Calu3 (cell line): ENCODE measurements at regions not wholly inside any gene's neighbourhood (a gene's known extent, or its start where the extent isn't known, plus 50 kb on each side); places are given as distances from the start of the nearest gene placed in this dataset.

Experiments used
- BruUV-seq: library from RNA; stranded (reverse); fragments of 400-500 nt; replicated peaks from 2 replicates; lab custom pipeline; 2021; lab: Mats Ljungman, UMichigan
- CTCF ChIA-PET: fragments of 300-600 bp; sonication (Branson Sonifier 250); formaldehyde crosslinking; loops from one replicate; lab custom pipeline; 2022; ENCODE audit warnings: antibody characterized with exemption; lab: Charles Lee
- DNase-seq: peaks from one replicate; pipeline ENCODE4 v3.0.0; 2022
- H3K27ac Mint-ChIP-seq: one replicate; pipeline ENCODE4 v1.8.0; 2022; ENCODE audit warnings: mixed read lengths; ENCODE audit not compliant: unreplicated experiment
- H3K27me3 Mint-ChIP-seq: one replicate; pipeline ENCODE4 v1.8.0; 2022; ENCODE audit warnings: mixed read lengths; ENCODE audit not compliant: unreplicated experiment
- H3K36me3 Mint-ChIP-seq: one replicate; pipeline ENCODE4 v1.8.0; 2022; ENCODE audit warnings: mild to moderate bottlenecking, moderate library complexity, mixed read lengths; ENCODE audit not compliant: insufficient read depth, unreplicated experiment
- H3K4me1 Mint-ChIP-seq: one replicate; pipeline ENCODE4 v1.8.0; 2022; ENCODE audit warnings: mild to moderate bottlenecking, low read depth, mixed read lengths; ENCODE audit not compliant: unreplicated experiment
- H3K4me3 Mint-ChIP-seq: one replicate; pipeline ENCODE4 v1.8.0; 2022; ENCODE audit warnings: mild to moderate bottlenecking, low read depth, moderate library complexity, mixed read lengths; ENCODE audit not compliant: unreplicated experiment
- H3K9me3 Mint-ChIP-seq: one replicate; pipeline ENCODE4 v1.8.0; 2022; ENCODE audit warnings: low read depth, mixed read lengths; ENCODE audit not compliant: unreplicated experiment
- intact Hi-C: fragments of 100-400 bp; cut with micrococcal nuclease; formaldehyde crosslinking; loops from one replicate; pipeline ENCODE4 v1.10.0; 2022; ENCODE audit not compliant: unreplicated experiment
- TF ChIP-seq, protein P1 (sequence below): fragments of 200-600 bp; IDR thresholded peaks from one replicate; pipeline ENCODE4 v1.8.0; 2022; ENCODE audit warnings: antibody characterized with exemption; ENCODE audit not compliant: unreplicated experiment

- Mint-ChIP-seq H3K27ac (no peak overlapping the region), H3K9me3 (peaks cover 4% of the 10 kb centered on the region), H3K27me3 (no peaks in the 10 kb centered on the region), H3K4me3 (no peak overlapping the region), H3K36me3 (peaks cover 5% of the 10 kb centered on the region), H3K4me1 (peaks cover 7% of the 10 kb centered on the region)
- CTCF ChIA-PET: no interaction called here
- TF ChIP-seq, protein P1, sequence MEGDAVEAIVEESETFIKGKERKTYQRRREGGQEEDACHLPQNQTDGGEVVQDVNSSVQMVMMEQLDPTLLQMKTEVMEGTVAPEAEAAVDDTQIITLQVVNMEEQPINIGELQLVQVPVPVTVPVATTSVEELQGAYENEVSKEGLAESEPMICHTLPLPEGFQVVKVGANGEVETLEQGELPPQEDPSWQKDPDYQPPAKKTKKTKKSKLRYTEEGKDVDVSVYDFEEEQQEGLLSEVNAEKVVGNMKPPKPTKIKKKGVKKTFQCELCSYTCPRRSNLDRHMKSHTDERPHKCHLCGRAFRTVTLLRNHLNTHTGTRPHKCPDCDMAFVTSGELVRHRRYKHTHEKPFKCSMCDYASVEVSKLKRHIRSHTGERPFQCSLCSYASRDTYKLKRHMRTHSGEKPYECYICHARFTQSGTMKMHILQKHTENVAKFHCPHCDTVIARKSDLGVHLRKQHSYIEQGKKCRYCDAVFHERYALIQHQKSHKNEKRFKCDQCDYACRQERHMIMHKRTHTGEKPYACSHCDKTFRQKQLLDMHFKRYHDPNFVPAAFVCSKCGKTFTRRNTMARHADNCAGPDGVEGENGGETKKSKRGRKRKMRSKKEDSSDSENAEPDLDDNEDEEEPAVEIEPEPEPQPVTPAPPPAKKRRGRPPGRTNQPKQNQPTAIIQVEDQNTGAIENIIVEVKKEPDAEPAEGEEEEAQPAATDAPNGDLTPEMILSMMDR: no peak
- no peak for DNase-seq
- intact Hi-C loops: no loop called here
- BruUV-seq: no TSS peak
Observed at GRCh38 chr5:173772384-173773059, 115.6 kb upstream of the CPEB4 start.

- intact Hi-C loops: no loop called here
- DNase-seq: no peak
- no peak overlapping the region for H3K4me3 Mint-ChIP-seq
- H3K27me3 Mint-ChIP-seq: no peaks in the 10 kb centered on the region
- H3K27ac Mint-ChIP-seq: no peak overlapping the region
- CTCF ChIA-PET: interaction anchor here (1.0 kb wide), 1 partner anchor 50 kb away, joined by 3 read pairs; no protein-coding TSS in a partner anchor
- no TSS peak for BruUV-seq
- H3K9me3 Mint-ChIP-seq: peaks cover 4% of the 10 kb centered on the region
- TF ChIP-seq, protein P1: no peak
- H3K36me3 Mint-ChIP-seq: peaks cover 2% of the 10 kb centered on the region
- H3K4me1 Mint-ChIP-seq: peaks cover 7% of the 10 kb centered on the region
Observed at GRCh38 chr5:173774271-173774761, 113.8 kb upstream of the CPEB4 start.

- BruUV-seq: no TSS peak
- CTCF ChIA-PET: interaction anchor here (1.0 kb wide), 1 partner anchor 48 kb away, joined by 3 read pairs; no protein-coding TSS in a partner anchor
Observed at GRCh38 chr5:173775261-173776197, 112.6 kb upstream of the CPEB4 start.

DNA sequence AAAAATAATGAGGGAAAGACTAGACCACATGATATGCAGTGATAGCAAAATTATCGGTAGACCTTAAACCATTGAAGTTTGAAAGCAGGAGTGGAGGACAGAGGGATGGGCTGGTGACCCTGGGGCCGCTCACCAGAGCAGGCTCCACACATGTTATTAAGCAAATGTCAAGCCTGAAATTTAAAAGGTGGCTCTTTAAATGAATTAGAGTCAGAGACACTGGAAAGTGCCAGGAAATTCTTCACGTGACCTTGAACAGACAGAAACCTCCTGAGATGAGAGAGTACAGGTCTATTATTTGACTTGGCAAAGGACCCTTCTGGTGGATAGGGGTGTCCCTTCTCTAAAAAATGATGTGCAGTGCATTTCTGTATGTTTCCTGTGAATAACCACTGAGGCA, 111.0 kb upstream of the CPEB4 start:
- TF ChIP-seq, protein P1: no peak
- no peak overlapping the region for H3K27ac Mint-ChIP-seq
- BruUV-seq: no TSS peak
- DNase-seq: no peak
- H3K27me3 Mint-ChIP-seq: no peaks in the 10 kb centered on the region
- no peak overlapping the region for H3K4me3 Mint-ChIP-seq
- CTCF ChIA-PET: no interaction called here
- intact Hi-C loops: no loop called here
- H3K36me3 Mint-ChIP-seq: no peaks in the 10 kb centered on the region
- H3K9me3 Mint-ChIP-seq: no peaks in the 10 kb centered on the region
- peaks cover 35% of the 10 kb centered on the region for H3K4me1 Mint-ChIP-seq

More at GRCh38 chr5:173775261-173776197, 112.6 kb upstream of the CPEB4 start:
- Mint-ChIP-seq H3K27me3 (no peaks in the 10 kb centered on the region), H3K4me3 (no peak overlapping the region), H3K36me3 (no peaks in the 10 kb centered on the region), H3K4me1 (peaks cover 19% of the 10 kb centered on the region), H3K27ac (no peak overlapping the region), H3K9me3 (no peaks in the 10 kb centered on the region)
- intact Hi-C loops: no loop called here
- TF ChIP-seq, protein P1: no peak
- no peak for DNase-seq
